H9 (cell line): ENCODE measurements at regions not wholly inside any gene's neighbourhood (a gene's known extent, or its start where the extent isn't known, plus 50 kb on each side); places are given as distances from the start of the nearest gene placed in this dataset.

Experiments
- DNase-seq: peaks from one replicate; pipeline ENCODE4 v3.0.0-alpha.2; 2017
- H2AFZ ChIP-seq: one replicate; pipeline ENCODE4 v1.6.1; 2013; ENCODE audit warnings: mild to moderate bottlenecking, low read length, control low read depth, moderate library complexity
- H2AK5ac ChIP-seq: 2 replicates; pipeline ENCODE4 v1.6.1; 2013; ENCODE audit warnings: low read length, control low read depth, mixed read lengths; ENCODE audit not compliant: insufficient read length
- H2BK120ac ChIP-seq: one replicate; pipeline ENCODE4 v1.6.1; 2013; ENCODE audit warnings: low read depth, mild to moderate bottlenecking, low read length, control low read depth, inconsistent platforms; ENCODE audit not compliant: poor library complexity, severe bottlenecking
- H2BK12ac ChIP-seq: 2 replicates; pipeline ENCODE4 v1.6.1; 2013; ENCODE audit warnings: low read length, control low read depth, mixed read lengths, low read depth; ENCODE audit not compliant: insufficient read length
- H2BK15ac ChIP-seq: 2 replicates; pipeline ENCODE4 v1.6.1; 2013; ENCODE audit warnings: low read depth, low read length, control low read depth
- H2BK20ac ChIP-seq: one replicate; pipeline ENCODE4 v1.6.1; 2013; ENCODE audit warnings: low read depth, mild to moderate bottlenecking, low read length, control low read depth, inconsistent platforms; ENCODE audit not compliant: poor library complexity, severe bottlenecking
- H2BK5ac ChIP-seq: 2 replicates; pipeline ENCODE4 v1.6.1; 2013; ENCODE audit warnings: low read length, control low read depth, mixed read lengths; ENCODE audit not compliant: insufficient read length
- H3K14ac ChIP-seq: 2 replicates; pipeline ENCODE4 v1.6.1; 2013; ENCODE audit warnings: low read length, control low read depth; ENCODE audit not compliant: insufficient read depth
- H3K18ac ChIP-seq: 2 replicates; pipeline ENCODE4 v1.6.1; 2013; ENCODE audit warnings: low read depth, mild to moderate bottlenecking, mixed read lengths, low read length, control low read depth; ENCODE audit not compliant: insufficient read length
- H3K23ac ChIP-seq: 2 replicates; pipeline ENCODE4 v1.6.1; 2013; ENCODE audit warnings: low read length, control low read depth, mixed read lengths, low read depth; ENCODE audit not compliant: insufficient read length
- H3K23me2 ChIP-seq: 2 replicates; pipeline ENCODE4 v1.6.1; 2013; ENCODE audit warnings: low read depth, mild to moderate bottlenecking, mixed read lengths, low read length, control low read depth; ENCODE audit not compliant: insufficient read length, poor library complexity, severe bottlenecking
- H3K27ac ChIP-seq: 2 replicates; pipeline ENCODE4 v1.5.1; 2013; ENCODE audit warnings: low read length, control low read depth, mixed read lengths, low read depth; ENCODE audit not compliant: insufficient read length
- H3K27me3 ChIP-seq: 2 replicates; pipeline ENCODE4 v1.6.1; 2013; ENCODE audit warnings: low read length, control low read depth, inconsistent platforms; ENCODE audit not compliant: insufficient read depth
- H3K4ac ChIP-seq: 2 replicates; pipeline ENCODE4 v1.6.1; 2013; ENCODE audit warnings: low read depth, mild to moderate bottlenecking, control low read depth, inconsistent platforms, low read length, moderate library complexity
- H3K4me1 ChIP-seq: 2 replicates; pipeline ENCODE4 v1.6.1; 2013; ENCODE audit warnings: low read length, control low read depth, inconsistent platforms; ENCODE audit not compliant: insufficient read depth
- H3K4me2 ChIP-seq: 2 replicates; pipeline ENCODE4 v1.6.1; 2013; ENCODE audit warnings: low read length, control low read depth, mixed read lengths; ENCODE audit not compliant: insufficient read length, insufficient read depth
- H3K56ac ChIP-seq: 2 replicates; pipeline ENCODE4 v1.6.1; 2013; ENCODE audit warnings: low read depth, mild to moderate bottlenecking, mixed read lengths, low read length, control low read depth; ENCODE audit not compliant: insufficient read length
- H3K79me1 ChIP-seq: 2 replicates; pipeline ENCODE4 v1.6.1; 2013; ENCODE audit warnings: low read depth, mild to moderate bottlenecking, moderate library complexity, low read length, control low read depth, inconsistent platforms; ENCODE audit not compliant: insufficient read depth, poor library complexity, severe bottlenecking
- H3K79me2 ChIP-seq: 2 replicates; pipeline ENCODE4 v1.6.1; 2013; ENCODE audit warnings: low read length, control low read depth, inconsistent platforms; ENCODE audit not compliant: insufficient read depth
- H3K9ac ChIP-seq: 2 replicates; pipeline ENCODE4 v1.6.1; 2013; ENCODE audit warnings: low read length, control low read depth, mixed read lengths; ENCODE audit not compliant: insufficient read length; ENCODE audit errors: extremely low read depth
- H3K9me3 ChIP-seq: one replicate; pipeline ENCODE4 v1.6.1; 2013; ENCODE audit warnings: low read depth, low read length, inconsistent platforms; ENCODE audit not compliant: control insufficient read depth
- H3T11ph ChIP-seq: one replicate; pipeline ENCODE4 v1.6.1; 2013; ENCODE audit warnings: mild to moderate bottlenecking, low read length, control low read depth, inconsistent platforms
- H4K20me1 ChIP-seq: one replicate; pipeline ENCODE4 v1.6.1; 2013; ENCODE audit not compliant: control insufficient read depth, insufficient read length, insufficient read depth
- H4K5ac ChIP-seq: 2 replicates; pipeline ENCODE4 v1.6.1; 2013; ENCODE audit warnings: low read depth, mild to moderate bottlenecking, mixed read lengths, low read length, control low read depth; ENCODE audit not compliant: insufficient read length
- H4K8ac ChIP-seq: replicated peaks from 2 replicates; pipeline ENCODE4 v1.6.1; 2013; ENCODE audit warnings: low read length, control low read depth, mixed read lengths, low read depth; ENCODE audit not compliant: insufficient read length
- H4K91ac ChIP-seq: 2 replicates; pipeline ENCODE4 v1.6.1; 2013; ENCODE audit warnings: low read depth, mild to moderate bottlenecking, moderate library complexity, mixed read lengths, low read length, control low read depth; ENCODE audit not compliant: insufficient read length
- H3K27ac Mint-ChIP-seq, 3 experiments: 2 replicates in 2 of 3; 3 replicates in 1 of 3; pipeline ENCODE4 v1.8.0; 2020 to 2021; ENCODE audit warnings: mixed read lengths in 3 of 3, mild to moderate bottlenecking in 1 of 3, moderate library complexity in 1 of 3
- H3K27me3 Mint-ChIP-seq: 2 replicates; pipeline ENCODE4 v1.8.0; 2021; ENCODE audit warnings: low read depth, mild to moderate bottlenecking, moderate library complexity, mixed read lengths
- H3K36me3 Mint-ChIP-seq, 3 experiments: 2 replicates in 2 of 3; 3 replicates in 1 of 3; pipeline ENCODE4 v1.8.0; 2020 to 2021; ENCODE audit warnings: low read depth in 3 of 3, mixed read lengths in 3 of 3; ENCODE audit not compliant: insufficient read depth in 1 of 3
- H3K4me1 Mint-ChIP-seq, 2 experiments: 2 replicates each; pipeline ENCODE4 v1.8.0; 2020; ENCODE audit warnings: mixed read lengths in 2 of 2
- H3K4me3 Mint-ChIP-seq, 2 experiments: 2 replicates in 1 of 2; 3 replicates in 1 of 2; pipeline ENCODE4 v1.8.0; 2020 to 2021; ENCODE audit warnings: mild to moderate bottlenecking in 2 of 2, mixed read lengths in 2 of 2, moderate library complexity in 1 of 2
- H3K9me3 Mint-ChIP-seq, 2 experiments: 2 replicates in 1 of 2; 3 replicates in 1 of 2; pipeline ENCODE4 v1.8.0; 2020; ENCODE audit warnings: mild to moderate bottlenecking in 2 of 2, mixed read lengths in 2 of 2, moderate library complexity in 1 of 2
- TF ChIP-seq, protein P1 (sequence below): fragments of 200-600 bp; sonication (generic); conservative IDR thresholded peaks from 3 replicates; pipeline ENCODE4 v1.8.0; 2021; ENCODE audit warnings: antibody characterized with exemption, mild to moderate bottlenecking

DNA sequence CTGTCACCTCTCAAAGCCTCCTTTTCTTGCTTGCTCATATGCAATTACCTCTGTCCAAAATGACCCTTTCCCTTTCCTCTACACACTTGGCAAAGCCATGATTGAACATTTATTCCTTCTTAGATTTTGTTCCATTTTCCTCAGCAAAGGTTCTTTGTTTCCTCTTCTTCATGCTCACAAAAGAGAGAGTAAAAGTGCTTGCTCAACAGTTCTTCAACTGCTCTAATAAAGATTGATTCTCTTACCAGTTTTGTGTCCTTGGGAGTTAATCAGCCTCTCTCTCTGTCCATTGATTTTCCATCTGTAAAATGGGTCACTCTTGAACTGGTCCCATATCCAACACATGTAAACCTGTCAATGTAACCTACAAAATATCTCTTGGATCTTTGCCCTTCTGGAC, 186.4 kb downstream of the WNT5A start:
- Mint-ChIP-seq H3K4me1 (no peaks in the 10 kb centered on the region), H3K27me3 (no peaks in the 10 kb centered on the region), H3K9me3 (no peaks in the 10 kb centered on the region), H3K27ac (no peak overlapping the region), H3K4me3 (no peak overlapping the region), H3K36me3 (no peaks in the 10 kb centered on the region)
- Histone ChIP-seq H3K23me2 (no peaks in the 10 kb centered on the region), H3K79me2 (no peaks in the 10 kb centered on the region), H3K4me1 (no peaks in the 10 kb centered on the region), H3K9ac (no peak overlapping the region), H3K4ac (no peak overlapping the region), H2AFZ (no peak overlapping the region), H2BK15ac (no peak overlapping the region), H2AK5ac (no peak overlapping the region), H2BK20ac (no peak overlapping the region), H3K23ac (no peak overlapping the region), H3K4me2 (no peak overlapping the region), H3K9me3 (no peaks in the 10 kb centered on the region), H4K5ac (no peak overlapping the region), H3K14ac (no peak overlapping the region), H2BK12ac (no peak overlapping the region), H3T11ph (no peak overlapping the region), H2BK120ac (no peak overlapping the region), H3K27me3 (no peaks in the 10 kb centered on the region), H4K20me1 (no peaks in the 10 kb centered on the region), H3K79me1 (no peaks in the 10 kb centered on the region), H3K27ac (no peak overlapping the region), H4K8ac (no peak overlapping the region), H3K18ac (no peak overlapping the region), H2BK5ac (no peak overlapping the region), H3K56ac (no peak overlapping the region), H4K91ac (no peak overlapping the region)
- DNase-seq: no peak
- TF ChIP-seq, protein P1, sequence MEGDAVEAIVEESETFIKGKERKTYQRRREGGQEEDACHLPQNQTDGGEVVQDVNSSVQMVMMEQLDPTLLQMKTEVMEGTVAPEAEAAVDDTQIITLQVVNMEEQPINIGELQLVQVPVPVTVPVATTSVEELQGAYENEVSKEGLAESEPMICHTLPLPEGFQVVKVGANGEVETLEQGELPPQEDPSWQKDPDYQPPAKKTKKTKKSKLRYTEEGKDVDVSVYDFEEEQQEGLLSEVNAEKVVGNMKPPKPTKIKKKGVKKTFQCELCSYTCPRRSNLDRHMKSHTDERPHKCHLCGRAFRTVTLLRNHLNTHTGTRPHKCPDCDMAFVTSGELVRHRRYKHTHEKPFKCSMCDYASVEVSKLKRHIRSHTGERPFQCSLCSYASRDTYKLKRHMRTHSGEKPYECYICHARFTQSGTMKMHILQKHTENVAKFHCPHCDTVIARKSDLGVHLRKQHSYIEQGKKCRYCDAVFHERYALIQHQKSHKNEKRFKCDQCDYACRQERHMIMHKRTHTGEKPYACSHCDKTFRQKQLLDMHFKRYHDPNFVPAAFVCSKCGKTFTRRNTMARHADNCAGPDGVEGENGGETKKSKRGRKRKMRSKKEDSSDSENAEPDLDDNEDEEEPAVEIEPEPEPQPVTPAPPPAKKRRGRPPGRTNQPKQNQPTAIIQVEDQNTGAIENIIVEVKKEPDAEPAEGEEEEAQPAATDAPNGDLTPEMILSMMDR: no peak
